Fibroblast of upper back skin (primary cell): ENCODE measurements at regions not wholly inside any gene's neighbourhood (a gene's known extent, or its start where the extent isn't known, plus 50 kb on each side); places are given as distances from the start of the nearest gene placed in this dataset.

Experiments used
- DNase-seq: peaks from one replicate; pipeline ENCODE4 v3.0.0-alpha.2; 2013

- no peak for DNase-seq
These were observed 80.7 kb upstream of the SDK2 start for GRCh38 chr17:73724990-73725389.

- DNase-seq: no peak
These were observed 81.7 kb upstream of the SDK2 start for GRCh38 chr17:73725794-73726515.

- DNase-seq: no peak
These were observed 83.7 kb upstream of the SDK2 start for GRCh38 chr17:73727941-73728340.

- DNase-seq: no peak
These were observed 84.9 kb upstream of the SDK2 start for GRCh38 chr17:73729101-73729500.

- DNase-seq: no peak
These were observed 87.5 kb upstream of the SDK2 start for GRCh38 chr17:73731733-73732132.

GRCh38 chr17:73733517-73733916 is 89.3 kb upstream of the SDK2 start:
- DNase-seq: no peak

GRCh38 chr17:73735245-73735644 is 91.0 kb upstream of the SDK2 start:
- DNase-seq: no peak

- no peak for DNase-seq
These were observed 94.7 kb upstream of the SDK2 start for GRCh38 chr17:73738751-73739575.

- DNase-seq: no peak
These were observed 96.1 kb upstream of the SDK2 start for GRCh38 chr17:73740370-73740769.

GRCh38 chr17:73742948-73743381 is 98.7 kb upstream of the SDK2 start:
- DNase-seq: no peak

- DNase-seq: no peak
These were observed 99.4 kb upstream of the SDK2 start for GRCh38 chr17:73743518-73744201.

- no peak for DNase-seq
These were observed 100.2 kb upstream of the SDK2 start for GRCh38 chr17:73744411-73744810.

GRCh38 chr17:73746314-73747073 is 102.2 kb upstream of the SDK2 start:
- no peak for DNase-seq

GRCh38 chr17:73747221-73748002 is 103.2 kb upstream of the SDK2 start:
- no peak for DNase-seq

- no peak for DNase-seq
These were observed 104.3 kb upstream of the SDK2 start for GRCh38 chr17:73748508-73748907.

- DNase-seq: no peak
These were observed 105.1 kb upstream of the SDK2 start for GRCh38 chr17:73749337-73749823.

- DNase-seq: no peak
These were observed 105.8 kb upstream of the SDK2 start for GRCh38 chr17:73749928-73750605.

- DNase-seq: no peak
These were observed 106.7 kb upstream of the SDK2 start for GRCh38 chr17:73750975-73751374.

GRCh38 chr17:73753751-73754496 is 109.7 kb upstream of the SDK2 start:
- no peak for DNase-seq

GRCh38 chr17:73754886-73755400 is 110.7 kb upstream of the SDK2 start:
- DNase-seq: no peak
